ENCODE measurements at regions not wholly inside any gene's neighbourhood (a gene's known extent, or its start where the extent isn't known, plus 50 kb on each side); places are given as distances from the start of the nearest gene placed in this dataset.
A peak's percentile ranks its signal among the peaks of the same experiment; 100 is the strongest.

- TF ChIP-seq CTCF (IDR thresholded peaks at IDR 0.05; ENCODE audit: insufficient read depth, low read length, severe bottlenecking), result no peak
- no peak for FAIRE-seq
- no peak overlapping the region for H3K4me3 ChIP-seq (ENCODE audit: low read depth, low read length)
- peak; percentile 33 for DNase-seq (ENCODE audit: low read depth)
- H3K27me3 ChIP-seq (ENCODE audit: control insufficient read depth, insufficient read depth, low read length), result no peaks in the 10 kb centered on the region
- no peaks in the 10 kb centered on the region for H3K36me3 ChIP-seq (ENCODE audit: control insufficient read depth, insufficient read depth, low read length)
Observed at GRCh38 chr4:103904123-103904522, 184.3 kb upstream of the TACR3 start.

GRCh38 chr4:103902730-103903129 is 182.9 kb upstream of the TACR3 start:
- FAIRE-seq (no peak), DNase-seq (ENCODE audit: low read depth) (no peak)
- Histone ChIP-seq H3K27me3 (ENCODE audit: control insufficient read depth, insufficient read depth, low read length) (no peaks in the 10 kb centered on the region), H3K36me3 (ENCODE audit: control insufficient read depth, insufficient read depth, low read length) (no peaks in the 10 kb centered on the region), H3K4me3 (ENCODE audit: low read depth, low read length) (no peak overlapping the region)
- no peak for TF ChIP-seq CTCF (IDR thresholded peaks at IDR 0.05; ENCODE audit: insufficient read depth, low read length, severe bottlenecking)

GRCh38 chr4:103895876-103896465 is 176.2 kb upstream of the TACR3 start:
- H3K4me3 ChIP-seq (ENCODE audit: low read depth, low read length), result no peak overlapping the region
- H3K27me3 ChIP-seq (ENCODE audit: control insufficient read depth, insufficient read depth, low read length), result no peaks in the 10 kb centered on the region
- peak; percentile 55 for FAIRE-seq
- DNase-seq (ENCODE audit: low read depth), result no peak
- no peaks in the 10 kb centered on the region for H3K36me3 ChIP-seq (ENCODE audit: control insufficient read depth, insufficient read depth, low read length)
- TF ChIP-seq CTCF (IDR thresholded peaks at IDR 0.05; ENCODE audit: insufficient read depth, low read length, severe bottlenecking), result no peak

GRCh38 chr4:103892586-103892985 is 172.8 kb upstream of the TACR3 start:
- Histone ChIP-seq H3K36me3 (ENCODE audit: control insufficient read depth, insufficient read depth, low read length) (no peaks in the 10 kb centered on the region), H3K4me3 (ENCODE audit: low read depth, low read length) (no peak overlapping the region), H3K27me3 (ENCODE audit: control insufficient read depth, insufficient read depth, low read length) (no peaks in the 10 kb centered on the region)
- FAIRE-seq (no peak), DNase-seq (ENCODE audit: low read depth) (no peak)
- TF ChIP-seq CTCF (IDR thresholded peaks at IDR 0.05; ENCODE audit: insufficient read depth, low read length, severe bottlenecking), result no peak

- no peak overlapping the region for H3K4me3 ChIP-seq (ENCODE audit: low read depth, low read length)
- peak; percentile 7 for DNase-seq (ENCODE audit: low read depth)
- no peaks in the 10 kb centered on the region for H3K36me3 ChIP-seq (ENCODE audit: control insufficient read depth, insufficient read depth, low read length)
- no peak for FAIRE-seq
- no peak for TF ChIP-seq CTCF (IDR thresholded peaks at IDR 0.05; ENCODE audit: insufficient read depth, low read length, severe bottlenecking)
- no peaks in the 10 kb centered on the region for H3K27me3 ChIP-seq (ENCODE audit: control insufficient read depth, insufficient read depth, low read length)
Observed at GRCh38 chr4:103887191-103887590, 167.4 kb upstream of the TACR3 start.

- no peak for FAIRE-seq
- no peak for TF ChIP-seq CTCF (IDR thresholded peaks at IDR 0.05; ENCODE audit: insufficient read depth, low read length, severe bottlenecking)
- Histone ChIP-seq H3K36me3 (ENCODE audit: control insufficient read depth, insufficient read depth, low read length) (no peaks in the 10 kb centered on the region), H3K27me3 (ENCODE audit: control insufficient read depth, insufficient read depth, low read length) (no peaks in the 10 kb centered on the region), H3K4me3 (ENCODE audit: low read depth, low read length) (no peak overlapping the region)
- no peak for DNase-seq (ENCODE audit: low read depth)
Observed at GRCh38 chr4:103885152-103885551, 165.4 kb upstream of the TACR3 start.

Data from bronchial epithelial cell (primary cell).